ENCODE measurements at regions not wholly inside any gene's neighbourhood (a gene's known extent, or its start where the extent isn't known, plus 50 kb on each side); places are given as distances from the start of the nearest gene placed in this dataset.
A peak's percentile ranks its signal among the peaks of the same experiment; 100 is the strongest.

- no peak for ATAC-seq (ENCODE audit: low FRiP score)
- no peak for TF ChIP-seq CTCF (IDR thresholded peaks at IDR 0.05)
- no peak for DNase-seq (ENCODE audit: low spot score)
Measured at GRCh38 chr2:144967961-144968360, 448.0 kb upstream of the ZEB2 start.

- no peak for ATAC-seq (ENCODE audit: low FRiP score)
- TF ChIP-seq CTCF (IDR thresholded peaks at IDR 0.05), result no peak
- DNase-seq (ENCODE audit: low spot score), result no peak
Measured at GRCh38 chr2:144965172-144965571, 445.3 kb upstream of the ZEB2 start.

GRCh38 chr2:144963031-144963430 is 443.1 kb upstream of the ZEB2 start:
- no peak for DNase-seq (ENCODE audit: low spot score)
- ATAC-seq (ENCODE audit: low FRiP score), result no peak
- no peak for TF ChIP-seq CTCF (IDR thresholded peaks at IDR 0.05)

- DNase-seq (ENCODE audit: low spot score), result no peak
- ATAC-seq (ENCODE audit: low FRiP score), result no peak
- TF ChIP-seq CTCF (IDR thresholded peaks at IDR 0.05), result no peak
Measured at GRCh38 chr2:144959416-144959815, 439.5 kb upstream of the ZEB2 start.

- no peak for DNase-seq (ENCODE audit: low spot score)
- TF ChIP-seq CTCF (IDR thresholded peaks at IDR 0.05), result no peak
- peak; percentile 75 for ATAC-seq (ENCODE audit: low FRiP score)
Measured at GRCh38 chr2:144950899-144951560, 431.1 kb upstream of the ZEB2 start.

GRCh38 chr2:144948205-144948855 is 428.4 kb upstream of the ZEB2 start:
- TF ChIP-seq CTCF (IDR thresholded peaks at IDR 0.05), result no peak
- DNase-seq (ENCODE audit: low spot score) (no peak), ATAC-seq (ENCODE audit: low FRiP score) (no peak)

GRCh38 chr2:144947709-144948037 is 427.8 kb upstream of the ZEB2 start:
- no peak for DNase-seq (ENCODE audit: low spot score)
- no peak for ATAC-seq (ENCODE audit: low FRiP score)
- TF ChIP-seq CTCF (IDR thresholded peaks at IDR 0.05), result no peak

All from omental fat pad (tissue), 3 donors.